ENCODE measurements at regions not wholly inside any gene's neighbourhood (a gene's known extent, or its start where the extent isn't known, plus 50 kb on each side); places are given as distances from the start of the nearest gene placed in this dataset.

DNA sequence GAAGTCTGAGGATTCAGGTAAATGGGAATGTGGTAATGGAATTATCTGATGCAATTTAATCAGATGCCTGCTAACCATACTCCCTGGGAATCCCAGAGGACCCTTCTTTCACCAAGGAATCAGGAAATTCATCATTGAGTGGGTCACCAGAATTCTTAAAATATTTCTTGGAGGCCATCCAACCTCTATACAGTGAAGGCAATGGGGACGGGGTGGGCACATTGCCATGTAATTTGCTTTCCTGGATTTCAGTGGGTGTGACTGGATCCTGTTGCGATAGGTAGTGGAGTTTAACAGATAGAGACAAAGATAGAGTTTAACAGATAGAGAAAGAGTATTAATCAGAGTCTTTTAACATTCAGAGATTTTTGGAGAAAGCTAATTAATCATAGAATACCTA lies 394.4 kb downstream of the DAD1 start:
- Mint-ChIP-seq H3K27me3 (no peaks in the 10 kb centered on the region), H3K9me3 (no peaks in the 10 kb centered on the region), H3K4me1 (ENCODE audit: low read depth) (peaks cover 4% of the 10 kb centered on the region), H3K27ac (no peak overlapping the region), H3K36me3 (no peaks in the 10 kb centered on the region), H3K4me3 (no peak overlapping the region)
- no peak for DNase-seq
- intact Hi-C loops (cut with micrococcal nuclease): no loop called here
- ChIA-PET POLR2A (no interaction called here), CTCF (no interaction called here)

DNA sequence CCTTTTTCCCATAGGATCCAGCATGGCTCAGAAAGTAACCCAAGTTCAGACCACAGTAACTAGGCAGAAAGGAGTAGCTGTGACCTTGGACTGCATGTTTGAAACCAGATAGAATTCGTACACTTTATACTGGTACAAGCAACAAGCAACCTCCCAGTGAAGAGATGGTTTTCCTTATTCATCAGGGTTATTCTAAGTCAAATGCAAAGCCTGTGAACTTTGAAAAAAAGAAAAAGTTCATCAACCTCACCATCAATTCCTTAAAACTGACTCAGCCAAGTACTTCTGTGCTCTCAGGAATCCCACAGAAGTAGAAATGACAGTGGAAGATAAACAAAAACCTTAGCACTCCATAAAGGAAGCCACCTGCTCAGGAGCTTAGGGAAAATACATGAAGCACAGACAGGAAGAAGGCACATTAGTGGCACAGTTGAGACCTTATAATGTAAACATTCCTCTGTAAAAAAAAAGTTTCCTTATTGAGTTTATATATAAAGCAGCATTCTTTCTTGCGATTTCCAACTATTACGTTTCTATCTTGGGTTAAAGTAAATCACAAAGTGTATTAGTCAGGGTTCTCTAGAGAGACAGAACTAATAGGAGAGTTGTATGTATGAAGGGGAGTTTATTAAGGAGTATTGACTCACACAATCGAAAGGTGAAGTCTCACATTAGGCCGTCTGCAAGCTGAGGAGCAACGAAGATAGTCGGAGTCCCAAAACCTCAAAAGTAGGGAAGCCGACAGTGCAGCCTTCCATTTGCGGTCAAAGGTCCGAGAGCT lies 398.4 kb downstream of the DAD1 start:
- Mint-ChIP-seq H3K27ac (no peak overlapping the region), H3K36me3 (no peaks in the 10 kb centered on the region)
- CTCF ChIA-PET: no interaction called here

DNA sequence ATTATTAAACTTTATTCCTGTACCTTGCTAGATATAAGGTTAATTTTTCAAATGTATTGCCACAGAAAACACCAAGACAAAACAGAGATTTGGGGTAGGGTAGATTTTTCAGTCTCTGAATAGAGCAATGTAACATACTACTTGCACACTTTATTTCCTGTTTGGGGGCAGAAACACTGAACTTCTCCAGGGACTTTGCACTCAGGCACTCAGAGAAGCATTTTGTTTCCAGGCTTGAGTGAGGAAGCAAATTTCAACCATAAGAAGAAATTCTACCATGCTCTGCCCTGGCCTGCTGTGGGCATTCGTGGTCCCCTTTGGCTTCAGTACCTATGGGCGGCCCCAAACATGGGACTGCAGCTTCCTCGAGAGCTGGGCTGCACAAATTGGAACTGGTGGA lies 399.1 kb downstream of the DAD1 start:
- CTCF ChIA-PET: no interaction called here
- H3K4me3 Mint-ChIP-seq: no peak overlapping the region

More for the DNA sequence above, 398.4 kb downstream of the DAD1 start:
- Mint-ChIP-seq H3K4me3 (no peak overlapping the region), H3K4me1 (ENCODE audit: low read depth) (no peaks in the 10 kb centered on the region), H3K9me3 (no peaks in the 10 kb centered on the region), H3K27me3 (no peaks in the 10 kb centered on the region)
- intact Hi-C loops (cut with micrococcal nuclease): no loop called here
- POLR2A ChIA-PET: no interaction called here
- no peak for DNase-seq

GRCh38 chr14:22188318-22188717 lies 400.7 kb downstream of the DAD1 start:
- no peak overlapping the region for H3K4me3 Mint-ChIP-seq
- POLR2A ChIA-PET: no interaction called here
- CTCF ChIA-PET: no interaction called here

More for the DNA sequence above, 399.1 kb downstream of the DAD1 start:
- intact Hi-C loops (cut with micrococcal nuclease): no loop called here
- no peaks in the 10 kb centered on the region for H3K4me1 Mint-ChIP-seq (ENCODE audit: low read depth)
- no peaks in the 10 kb centered on the region for H3K9me3 Mint-ChIP-seq
- no peak overlapping the region for H3K27ac Mint-ChIP-seq
- POLR2A ChIA-PET: no interaction called here
- H3K27me3 Mint-ChIP-seq: no peaks in the 10 kb centered on the region
- no peak for DNase-seq
- no peaks in the 10 kb centered on the region for H3K36me3 Mint-ChIP-seq

DNA sequence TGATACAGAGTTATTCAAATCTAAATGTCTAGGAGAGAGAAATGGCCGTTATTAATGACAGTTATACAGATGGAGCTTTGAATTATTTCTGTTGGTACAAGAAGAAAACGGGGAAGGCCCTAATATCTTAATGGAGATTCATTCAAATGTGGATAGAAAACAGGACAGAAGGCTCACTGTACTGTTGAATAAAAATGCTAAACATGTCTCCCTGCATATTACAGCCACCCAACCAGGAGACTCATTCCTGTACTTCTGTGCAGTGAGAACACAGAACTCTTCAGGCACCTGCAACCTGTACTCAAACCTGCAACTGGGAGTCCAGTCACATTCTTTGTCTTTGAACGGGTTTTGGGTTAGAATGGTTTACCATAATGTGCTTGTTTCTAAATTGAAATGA lies 403.2 kb downstream of the DAD1 start:
- ChIA-PET CTCF (interaction anchor here (0.6 kb wide), 1 partner anchor 14 kb away, joined by 3 read pairs; no protein-coding TSS in a partner anchor), POLR2A (no interaction called here)
- H3K27me3 Mint-ChIP-seq: no peaks in the 10 kb centered on the region
- peaks cover 2% of the 10 kb centered on the region for H3K4me1 Mint-ChIP-seq (ENCODE audit: low read depth)
- H3K4me3 Mint-ChIP-seq: no peak overlapping the region
- no peaks in the 10 kb centered on the region for H3K36me3 Mint-ChIP-seq
- H3K27ac Mint-ChIP-seq: no peak overlapping the region
- no peak for DNase-seq
- intact Hi-C loops (cut with micrococcal nuclease): no loop called here
- H3K9me3 Mint-ChIP-seq: no peaks in the 10 kb centered on the region

More at GRCh38 chr14:22188318-22188717, 400.7 kb downstream of the DAD1 start:
- intact Hi-C loops (cut with micrococcal nuclease): no loop called here
- H3K4me1 Mint-ChIP-seq (ENCODE audit: low read depth): peaks cover 2% of the 10 kb centered on the region
- no peaks in the 10 kb centered on the region for H3K36me3 Mint-ChIP-seq
- H3K27ac Mint-ChIP-seq: no peak overlapping the region
- DNase-seq: no peak
- no peaks in the 10 kb centered on the region for H3K9me3 Mint-ChIP-seq
- H3K27me3 Mint-ChIP-seq: no peaks in the 10 kb centered on the region

- intact Hi-C loops (cut with micrococcal nuclease): no loop called here
- Mint-ChIP-seq H3K27ac (no peak overlapping the region), H3K4me3 (no peak overlapping the region), H3K36me3 (no peaks in the 10 kb centered on the region), H3K9me3 (no peaks in the 10 kb centered on the region), H3K27me3 (no peaks in the 10 kb centered on the region), H3K4me1 (ENCODE audit: low read depth) (peaks cover 2% of the 10 kb centered on the region)
- POLR2A ChIA-PET: no interaction called here
- DNase-seq: no peak
- CTCF ChIA-PET: interaction anchor here (0.6 kb wide), 1 partner anchor 15 kb away, joined by 3 read pairs; no protein-coding TSS in a partner anchor
Measured at GRCh38 chr14:22185191-22185590, 403.8 kb downstream of the DAD1 start.

GRCh38 chr14:22184830-22185168 lies 404.2 kb downstream of the DAD1 start:
- intact Hi-C loops (cut with micrococcal nuclease): no loop called here
- H3K27me3 Mint-ChIP-seq: no peaks in the 10 kb centered on the region

DNA sequence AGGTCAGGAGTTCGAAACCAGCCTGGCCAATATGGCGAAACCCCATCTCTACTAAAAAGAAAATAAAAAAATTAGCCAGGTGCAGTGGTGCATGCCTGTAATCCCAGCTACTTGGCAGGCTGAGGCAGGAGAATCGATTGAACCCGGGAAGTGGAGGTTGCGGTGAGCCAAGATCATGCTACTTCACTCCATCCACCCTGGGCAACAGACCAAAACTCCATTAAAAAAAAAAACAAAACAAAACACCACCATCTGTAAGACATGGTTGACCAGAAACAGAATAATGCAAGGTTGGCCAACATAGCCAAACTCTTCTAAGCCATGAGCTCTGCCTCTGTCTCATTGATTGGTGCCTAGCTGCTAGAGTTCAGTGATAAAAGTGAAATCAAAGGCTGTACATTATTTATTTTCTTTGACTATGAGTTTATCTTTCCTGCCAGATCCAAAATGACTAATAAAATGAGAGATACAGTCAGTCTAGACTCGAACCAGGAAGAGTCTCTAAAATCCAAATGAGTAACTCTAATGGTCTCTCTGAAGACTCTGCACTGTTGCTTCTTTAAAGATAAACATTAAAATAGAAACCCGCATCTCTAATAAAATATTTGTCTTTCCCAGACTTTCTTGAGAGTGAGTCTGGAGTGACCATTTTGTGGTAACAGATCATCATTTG lies 404.7 kb downstream of the DAD1 start:
- no peaks in the 10 kb centered on the region for H3K36me3 Mint-ChIP-seq
- CTCF ChIA-PET: no interaction called here

More at GRCh38 chr14:22184830-22185168, 404.2 kb downstream of the DAD1 start:
- no peak for DNase-seq
- ChIA-PET CTCF (no interaction called here), POLR2A (no interaction called here)
- H3K4me1 Mint-ChIP-seq (ENCODE audit: low read depth): peaks cover 2% of the 10 kb centered on the region
- no peaks in the 10 kb centered on the region for H3K9me3 Mint-ChIP-seq
- no peak overlapping the region for H3K27ac Mint-ChIP-seq
- no peaks in the 10 kb centered on the region for H3K36me3 Mint-ChIP-seq
- H3K4me3 Mint-ChIP-seq: no peak overlapping the region

GRCh38 chr14:22180045-22180444 lies 409.0 kb downstream of the DAD1 start:
- Mint-ChIP-seq H3K36me3 (no peaks in the 10 kb centered on the region), H3K27me3 (no peaks in the 10 kb centered on the region), H3K4me1 (ENCODE audit: low read depth) (peaks cover 11% of the 10 kb centered on the region), H3K4me3 (no peak overlapping the region), H3K9me3 (no peaks in the 10 kb centered on the region), H3K27ac (no peak overlapping the region)
- POLR2A ChIA-PET: no interaction called here
- intact Hi-C loops (cut with micrococcal nuclease): no loop called here
- CTCF ChIA-PET: interaction anchor here (1.1 kb wide), 1 partner anchor 21 kb away, joined by 3 read pairs; no protein-coding TSS in a partner anchor
- no peak for DNase-seq

More for the DNA sequence above, 404.7 kb downstream of the DAD1 start:
- intact Hi-C loops (cut with micrococcal nuclease): no loop called here
- Mint-ChIP-seq H3K4me1 (ENCODE audit: low read depth) (peaks cover 2% of the 10 kb centered on the region), H3K27ac (no peak overlapping the region), H3K9me3 (no peaks in the 10 kb centered on the region), H3K27me3 (no peaks in the 10 kb centered on the region), H3K4me3 (no peak overlapping the region)
- no peak for DNase-seq
- POLR2A ChIA-PET: no interaction called here

GRCh38 chr14:22179190-22179589 lies 409.8 kb downstream of the DAD1 start:
- H3K4me1 Mint-ChIP-seq (ENCODE audit: low read depth): peaks cover 9% of the 10 kb centered on the region
- no peaks in the 10 kb centered on the region for H3K27me3 Mint-ChIP-seq
- no peak overlapping the region for H3K27ac Mint-ChIP-seq
- H3K4me3 Mint-ChIP-seq: no peak overlapping the region
- DNase-seq: no peak
- no peaks in the 10 kb centered on the region for H3K36me3 Mint-ChIP-seq
- ChIA-PET POLR2A (no interaction called here), CTCF (no interaction called here)
- no peaks in the 10 kb centered on the region for H3K9me3 Mint-ChIP-seq
- intact Hi-C loops (cut with micrococcal nuclease): no loop called here

- Mint-ChIP-seq H3K9me3 (no peaks in the 10 kb centered on the region), H3K27ac (no peak overlapping the region), H3K4me3 (no peak overlapping the region), H3K27me3 (no peaks in the 10 kb centered on the region), H3K36me3 (no peaks in the 10 kb centered on the region), H3K4me1 (ENCODE audit: low read depth) (peaks cover 9% of the 10 kb centered on the region)
- POLR2A ChIA-PET: interaction anchor here (2.2 kb wide), 1 partner anchor 22 kb away, joined by 9 read pairs; no protein-coding TSS in a partner anchor
- DNase-seq: no peak
- CTCF ChIA-PET: no interaction called here
- intact Hi-C loops (cut with micrococcal nuclease): no loop called here
Measured at GRCh38 chr14:22178333-22178839, 410.6 kb downstream of the DAD1 start.

DNA sequence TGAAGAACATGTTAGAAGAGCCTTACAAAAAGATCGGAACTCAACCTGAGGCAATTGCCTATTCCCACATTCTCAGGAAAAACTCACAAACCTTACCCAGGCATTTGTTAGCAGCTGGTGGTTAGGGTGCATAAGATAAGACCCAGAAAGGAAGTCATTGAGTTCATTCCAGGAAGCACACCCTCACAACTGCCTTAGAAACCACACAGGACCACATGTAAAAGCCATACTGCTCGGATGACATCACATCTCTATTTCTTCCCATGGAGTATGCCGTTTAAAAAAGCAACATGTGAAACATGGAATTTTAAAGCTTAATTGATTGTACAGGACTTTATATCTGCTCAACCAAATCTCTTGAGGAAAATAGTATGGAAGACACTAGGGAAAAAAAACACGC lies 411.2 kb downstream of the DAD1 start:
- CTCF ChIA-PET: interaction anchor here (1.2 to 1.5 kb wide), 3 partner anchors 11 to 23 kb away, joined by 3 to 4 read pairs (median 4); no protein-coding TSS in a partner anchor
- POLR2A ChIA-PET: interaction anchor here (0.6 to 2.2 kb wide), 2 partner anchors 23 to 699 kb away, joined by 4 to 9 read pairs; no protein-coding TSS in a partner anchor
- intact Hi-C loops (cut with micrococcal nuclease): loop anchor here (1.0 kb wide), 1 partner anchor 22 kb away; no protein-coding TSS in a partner anchor
- Mint-ChIP-seq H3K27ac (no peak overlapping the region), H3K9me3 (no peaks in the 10 kb centered on the region), H3K4me3 (no peak overlapping the region), H3K27me3 (no peaks in the 10 kb centered on the region), H3K36me3 (no peaks in the 10 kb centered on the region), H3K4me1 (ENCODE audit: low read depth) (peaks cover 9% of the 10 kb centered on the region)
- DNase-seq: no peak
